AG08396 (cell line): ENCODE measurements at regions not wholly inside any gene's neighbourhood (a gene's known extent, or its start where the extent isn't known, plus 50 kb on each side); places are given as distances from the start of the nearest gene placed in this dataset.
"Not testable (repeated sequence)": the region's sequence is repeated elsewhere in the genome, so short reads cannot be mapped to it uniquely, and the experiment has no call there.

Experiments
- DNase-seq: peaks from one replicate; pipeline ENCODE4 v3.0.0; 2012; ENCODE audit warnings: low spot score, mixed read lengths

- DNase-seq, result not testable (repeated sequence)
These were observed 168.4 kb downstream of the CWH43 start for GRCh38 chr4:49154308-49155103.

GRCh38 chr4:49155270-49155669 lies 169.2 kb downstream of the CWH43 start:
- not testable (repeated sequence) for DNase-seq

- DNase-seq, result not testable (repeated sequence)
These were observed 170.2 kb downstream of the CWH43 start for GRCh38 chr4:49156309-49156708.

- not testable (repeated sequence) for DNase-seq
These were observed 171.6 kb downstream of the CWH43 start for GRCh38 chr4:49157630-49158029.

- not testable (repeated sequence) for DNase-seq
These were observed 175.1 kb downstream of the CWH43 start for GRCh38 chr4:49161111-49161541.

DNA sequence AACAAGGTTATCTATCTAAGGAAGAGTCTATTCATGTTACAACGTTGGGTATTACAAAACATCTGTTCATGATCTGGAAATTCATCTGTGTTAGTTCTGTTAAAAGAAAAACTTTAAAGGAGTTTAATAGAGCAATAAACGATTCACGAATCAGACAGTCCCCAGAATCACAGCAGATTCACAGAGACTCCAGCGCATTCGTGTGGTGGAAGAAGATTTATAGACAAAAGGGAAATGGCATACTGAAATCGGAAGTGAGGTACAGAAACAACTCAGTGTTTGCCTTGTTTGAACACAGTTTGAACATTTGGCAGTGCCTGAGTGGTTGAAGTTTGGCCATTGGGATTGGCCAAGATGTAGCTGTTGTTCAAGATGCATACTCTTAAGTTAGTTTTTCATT lies 178.8 kb downstream of the CWH43 start:
- DNase-seq, result not testable (repeated sequence)

DNA sequence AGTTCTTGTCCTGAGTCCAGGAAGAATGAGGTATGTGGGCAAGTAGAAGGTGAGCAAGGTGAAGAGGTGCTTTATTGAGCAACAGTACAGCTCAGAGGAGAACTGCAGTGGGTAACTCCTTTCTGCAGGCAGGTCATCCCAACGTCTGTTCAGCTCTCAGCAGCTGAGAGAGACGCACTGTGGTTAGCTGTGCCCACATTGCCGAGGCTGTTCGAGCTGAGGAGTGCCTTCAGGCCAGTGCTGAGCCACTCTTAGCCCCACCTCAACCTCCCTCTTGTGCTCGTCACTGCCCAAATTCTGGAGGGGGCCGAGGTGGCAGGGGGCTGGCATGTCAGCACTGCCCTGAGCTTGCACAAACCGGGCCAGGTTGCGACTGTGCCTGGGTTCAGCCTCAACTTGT lies 191.8 kb downstream of the CWH43 start:
- not testable (repeated sequence) for DNase-seq

DNA sequence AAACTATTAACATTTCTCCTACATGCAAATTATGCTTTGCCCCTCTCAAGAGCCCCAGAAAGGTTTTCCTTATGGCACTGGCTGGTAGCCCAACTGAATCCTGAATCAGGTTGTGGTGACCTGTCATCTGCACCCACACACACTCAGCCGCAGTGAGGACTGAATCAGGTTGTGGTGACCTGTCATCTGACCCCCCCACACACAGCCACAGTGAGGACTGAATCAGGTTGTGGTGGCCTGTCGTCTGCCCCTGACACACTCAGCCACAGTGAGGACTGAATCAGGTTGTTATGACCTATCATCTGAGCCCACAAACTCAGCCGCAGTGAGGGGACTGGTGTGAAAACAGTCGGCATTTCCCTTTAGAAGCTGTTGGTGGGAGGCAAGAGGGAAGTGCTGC lies 195.0 kb downstream of the CWH43 start:
- not testable (repeated sequence) for DNase-seq

DNA sequence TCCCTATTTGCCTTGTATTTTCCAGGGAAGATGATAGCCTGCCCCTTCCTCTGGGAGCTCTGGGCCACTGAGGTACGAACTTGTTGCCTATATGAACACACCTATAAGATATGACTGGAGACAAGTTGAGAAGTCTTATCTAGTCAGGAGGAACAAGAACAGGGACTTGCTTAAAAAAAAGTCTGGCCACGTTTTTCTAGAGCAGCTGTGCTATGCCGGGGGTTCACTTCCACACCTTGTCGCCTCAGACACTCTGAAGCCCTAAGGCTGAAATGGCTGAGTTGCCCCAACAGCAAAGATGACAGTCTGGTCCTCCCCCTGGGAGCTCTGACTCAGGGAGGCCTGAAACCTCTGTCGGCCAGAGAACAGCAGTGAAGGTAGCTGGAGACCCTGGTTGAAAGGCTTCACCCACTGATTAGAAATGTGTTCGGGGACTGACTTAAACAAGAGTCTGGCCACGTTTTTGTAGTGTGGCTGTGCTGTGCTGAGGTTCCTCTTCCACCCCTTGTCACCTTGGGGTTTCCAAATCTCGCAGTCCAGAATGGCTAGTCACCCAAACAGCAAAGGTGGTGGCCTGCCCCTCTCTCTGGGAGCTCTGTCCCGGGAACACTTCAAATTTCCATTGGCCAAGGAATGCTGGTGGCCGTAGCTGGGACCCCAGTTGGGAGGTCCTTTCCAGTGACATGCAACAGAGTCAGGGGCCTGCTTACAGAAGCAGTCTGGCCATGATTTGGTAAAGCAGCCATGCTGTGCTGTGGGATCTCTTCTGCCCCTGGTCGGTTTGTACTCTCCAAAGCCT lies 225.5 kb downstream of the CWH43 start:
- not testable (repeated sequence) for DNase-seq

DNA sequence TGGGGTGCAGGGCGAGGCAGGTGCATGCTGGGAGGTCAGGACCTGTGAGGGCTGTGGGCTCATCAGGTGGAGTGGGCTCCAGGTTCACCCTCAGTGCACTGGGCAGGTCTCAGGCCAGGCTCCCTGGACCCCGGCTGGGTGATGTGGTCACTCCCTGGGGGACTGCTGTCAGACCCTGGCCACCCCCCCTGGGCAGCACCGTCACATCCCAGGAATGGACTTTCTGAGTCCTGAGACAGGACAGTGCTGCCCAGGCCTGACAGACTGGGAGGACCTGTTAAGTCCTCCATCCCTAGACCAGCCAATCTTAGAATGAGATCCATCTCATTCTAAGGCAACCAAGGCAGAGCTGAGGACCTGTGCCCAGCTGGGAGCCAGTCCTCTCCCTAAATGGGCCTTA lies 227.2 kb downstream of the CWH43 start:
- not testable (repeated sequence) for DNase-seq

- DNase-seq, result not testable (repeated sequence)
These were observed 227.7 kb downstream of the CWH43 start for GRCh38 chr4:49213750-49214149.

GRCh38 chr4:49214453-49215081 lies 228.5 kb downstream of the CWH43 start:
- DNase-seq, result not testable (repeated sequence)

- DNase-seq, result not testable (repeated sequence)
These were observed 229.0 kb downstream of the CWH43 start for GRCh38 chr4:49215082-49215479.

DNA sequence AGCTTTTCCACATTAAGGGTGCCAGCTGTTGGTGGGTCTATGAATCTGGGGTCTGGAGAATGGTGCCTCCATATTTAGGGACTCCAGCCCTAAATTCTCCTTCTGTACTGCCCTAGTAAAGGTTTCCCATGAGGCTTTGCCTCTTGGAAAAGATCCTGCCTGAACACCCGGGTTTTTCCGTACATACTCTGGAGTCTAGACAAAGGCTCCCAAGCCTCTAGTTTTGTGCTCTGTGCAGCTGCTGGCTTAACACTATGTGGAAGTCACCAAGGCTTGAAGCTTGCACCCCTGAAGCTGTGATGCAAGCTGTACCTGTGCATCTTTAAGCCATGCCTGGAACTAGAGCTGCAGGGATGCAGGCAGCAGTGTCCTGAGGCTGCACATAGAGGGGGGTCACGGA lies 230.5 kb downstream of the CWH43 start:
- DNase-seq, result not testable (repeated sequence)

- DNase-seq, result no peak
These were observed 231.4 kb downstream of the CWH43 start for GRCh38 chr4:49217492-49217891.

- DNase-seq, result not testable (repeated sequence)
These were observed 232.0 kb downstream of the CWH43 start for GRCh38 chr4:49218094-49218493.

- not testable (repeated sequence) for DNase-seq
These were observed 232.9 kb downstream of the CWH43 start for GRCh38 chr4:49218931-49219330.

DNA sequence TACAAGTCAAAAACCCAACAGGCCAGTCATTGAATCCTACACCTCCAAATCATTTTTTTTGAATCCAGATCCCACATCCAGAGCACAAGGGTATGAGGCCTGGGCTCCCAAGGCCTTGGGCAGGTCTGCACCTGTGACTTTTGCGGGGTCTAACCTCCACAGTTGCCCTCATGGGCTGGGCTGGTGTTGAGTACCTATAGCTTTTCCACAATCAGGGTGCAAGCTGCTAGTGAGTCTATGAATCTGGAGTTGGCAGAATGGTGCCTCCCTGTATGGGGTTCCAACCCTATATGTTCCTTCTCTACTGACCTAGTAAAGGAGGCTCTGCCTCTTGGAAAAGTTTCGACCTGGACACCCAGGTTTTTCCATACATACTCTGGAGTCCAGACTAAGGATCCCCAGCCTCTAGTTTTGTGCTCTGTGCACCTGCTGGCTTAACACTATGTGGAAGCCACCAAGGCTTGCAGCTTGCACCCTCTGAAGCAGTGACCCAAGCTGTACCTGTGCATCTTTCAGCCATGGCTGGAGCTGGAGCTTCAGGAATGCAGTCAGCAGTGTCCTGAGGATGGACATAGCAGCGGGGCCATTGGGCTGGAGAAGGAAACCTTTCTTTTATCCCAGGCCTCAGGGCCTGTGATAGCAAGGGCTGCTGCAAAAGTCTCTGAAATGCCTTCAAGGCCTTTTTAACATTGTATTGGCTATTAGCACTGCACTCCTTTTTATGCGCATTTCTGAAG lies 233.6 kb downstream of the CWH43 start:
- DNase-seq, result not testable (repeated sequence)

GRCh38 chr4:49221209-49221608 lies 235.1 kb downstream of the CWH43 start:
- DNase-seq, result no peak

- not testable (repeated sequence) for DNase-seq
These were observed 236.7 kb downstream of the CWH43 start for GRCh38 chr4:49222810-49223209.

DNA sequence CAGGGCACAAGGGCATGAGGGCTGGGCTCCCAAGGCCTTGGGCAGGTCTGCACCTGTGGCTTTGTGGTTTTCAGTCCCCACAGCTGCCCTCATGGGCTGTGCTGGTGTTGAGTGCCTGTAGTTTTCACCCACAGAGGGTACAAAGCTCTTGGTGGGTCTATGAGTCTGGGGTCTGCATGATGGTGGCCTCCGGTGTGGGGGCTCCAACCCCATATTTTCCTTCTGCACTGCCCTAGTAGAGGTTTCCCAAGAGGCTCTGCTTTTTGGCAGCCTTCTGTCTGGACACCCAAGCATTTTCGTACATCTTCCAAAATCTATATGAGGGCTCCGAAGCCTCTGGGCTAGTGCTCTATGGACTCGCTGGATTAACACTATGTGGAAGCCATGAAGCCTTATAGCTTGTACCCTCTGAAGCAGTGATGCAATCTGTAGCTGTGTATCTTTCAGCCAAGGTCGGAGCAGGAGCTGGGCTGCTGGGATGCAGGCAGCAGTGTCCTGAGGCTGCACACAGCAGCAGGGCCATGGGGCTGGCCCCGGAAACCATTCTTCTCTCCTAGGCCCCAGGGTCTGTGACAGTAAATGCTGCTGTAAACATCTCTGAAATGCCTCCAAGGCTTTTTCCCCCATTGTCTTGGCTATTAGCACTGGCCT lies 240.3 kb downstream of the CWH43 start:
- not testable (repeated sequence) for DNase-seq
